ENCODE measurements at regions not wholly inside any gene's neighbourhood (a gene's known extent, or its start where the extent isn't known, plus 50 kb on each side); places are given as distances from the start of the nearest gene placed in this dataset.
"Not testable (repeated sequence)": the region's sequence is repeated elsewhere in the genome, so short reads cannot be mapped to it uniquely, and the experiment has no call there.

DNA sequence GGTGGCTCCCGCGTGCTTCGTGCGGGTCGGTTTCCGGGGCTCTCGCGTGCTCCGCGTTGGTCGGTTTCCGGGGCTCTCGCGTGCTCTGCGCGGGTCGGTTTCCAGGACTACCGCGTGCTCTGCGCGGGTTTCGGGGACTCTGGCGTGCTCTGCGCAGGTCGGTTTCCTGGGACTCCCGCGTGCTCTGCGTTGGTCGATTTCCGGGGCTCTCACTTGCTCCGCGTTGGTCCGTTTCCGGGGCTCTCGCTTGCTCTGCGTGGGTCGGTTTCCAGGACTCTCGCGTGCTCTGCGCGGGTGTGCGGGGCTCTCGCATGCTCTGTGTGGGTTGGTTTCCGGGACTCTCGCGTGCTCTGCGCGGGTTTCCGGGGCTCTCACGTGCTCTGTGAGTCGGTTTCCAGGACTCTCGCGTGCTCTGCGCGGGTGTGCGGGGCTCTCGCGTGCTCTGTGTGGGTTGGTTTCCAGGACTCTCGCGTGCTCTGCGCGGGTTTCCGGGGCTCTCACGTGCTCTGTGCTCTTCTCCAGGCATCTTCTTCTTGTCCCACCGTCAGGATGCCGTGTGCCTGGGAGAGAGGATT, 109.9 kb upstream of the LRPAP1 start:
- no peaks in the 10 kb centered on the region for H3K9me3 Mint-ChIP-seq
- DNase-seq (ENCODE audit: low spot score in 2 of 2): no peak
- no peak overlapping the region for H3K4me3 Mint-ChIP-seq
- no peaks in the 10 kb centered on the region for H3K36me3 Mint-ChIP-seq
- no peaks in the 10 kb centered on the region for H3K4me1 Mint-ChIP-seq
- H3K27ac Mint-ChIP-seq: no peak overlapping the region
- ATAC-seq: no peak

DNA sequence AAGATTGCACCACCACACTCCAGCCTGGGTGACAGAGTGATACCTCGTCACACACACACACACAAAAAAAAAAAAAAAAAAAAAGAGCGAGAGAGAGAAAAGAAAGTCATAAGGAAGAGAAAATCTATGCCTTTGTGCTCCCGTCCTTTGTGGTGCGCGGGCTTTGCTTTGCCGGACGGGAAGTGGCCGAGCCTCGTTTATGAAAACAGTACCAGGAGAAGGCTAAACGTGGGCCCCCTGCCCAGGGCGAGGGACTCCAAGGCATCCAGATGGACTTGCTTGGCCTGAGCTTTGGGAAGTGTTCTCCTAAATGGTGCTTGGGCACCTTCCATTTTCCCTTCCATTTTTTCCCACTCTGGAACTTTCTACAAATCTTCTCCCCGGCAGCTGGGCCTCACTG, 109.3 kb upstream of the LRPAP1 start:
- Mint-ChIP-seq H3K4me3 (no peak overlapping the region), H3K36me3 (no peaks in the 10 kb centered on the region), H3K9me3 (no peaks in the 10 kb centered on the region), H3K4me1 (no peaks in the 10 kb centered on the region), H3K27ac (no peak overlapping the region)
- no peak for DNase-seq (ENCODE audit: low spot score in 2 of 2)
- ATAC-seq: no peak

DNA sequence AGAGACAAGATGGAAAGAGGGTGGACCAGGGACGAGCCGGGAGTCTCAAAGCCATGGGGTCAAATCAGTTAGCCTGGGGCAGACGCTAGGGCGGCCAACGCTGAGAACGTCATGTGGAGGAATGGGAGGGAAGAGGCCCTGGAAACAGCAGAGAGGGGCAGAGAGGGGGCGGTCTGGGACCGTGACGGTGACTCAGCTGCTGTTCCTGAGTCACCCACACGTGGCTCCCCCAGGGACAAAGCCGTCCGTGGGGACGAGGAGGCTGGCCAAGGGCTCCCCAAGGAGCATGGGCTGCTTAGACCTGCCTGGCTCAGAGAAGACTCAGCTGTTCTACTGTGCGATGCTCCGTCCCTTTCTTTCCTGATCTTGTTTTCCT, 108.4 kb upstream of the LRPAP1 start:
- Mint-ChIP-seq H3K36me3 (no peaks in the 10 kb centered on the region), H3K4me1 (no peaks in the 10 kb centered on the region), H3K9me3 (no peaks in the 10 kb centered on the region), H3K27ac (no peak overlapping the region), H3K4me3 (no peak overlapping the region)
- DNase-seq (ENCODE audit: low spot score in 2 of 2) (no peak), ATAC-seq (no peak)

DNA sequence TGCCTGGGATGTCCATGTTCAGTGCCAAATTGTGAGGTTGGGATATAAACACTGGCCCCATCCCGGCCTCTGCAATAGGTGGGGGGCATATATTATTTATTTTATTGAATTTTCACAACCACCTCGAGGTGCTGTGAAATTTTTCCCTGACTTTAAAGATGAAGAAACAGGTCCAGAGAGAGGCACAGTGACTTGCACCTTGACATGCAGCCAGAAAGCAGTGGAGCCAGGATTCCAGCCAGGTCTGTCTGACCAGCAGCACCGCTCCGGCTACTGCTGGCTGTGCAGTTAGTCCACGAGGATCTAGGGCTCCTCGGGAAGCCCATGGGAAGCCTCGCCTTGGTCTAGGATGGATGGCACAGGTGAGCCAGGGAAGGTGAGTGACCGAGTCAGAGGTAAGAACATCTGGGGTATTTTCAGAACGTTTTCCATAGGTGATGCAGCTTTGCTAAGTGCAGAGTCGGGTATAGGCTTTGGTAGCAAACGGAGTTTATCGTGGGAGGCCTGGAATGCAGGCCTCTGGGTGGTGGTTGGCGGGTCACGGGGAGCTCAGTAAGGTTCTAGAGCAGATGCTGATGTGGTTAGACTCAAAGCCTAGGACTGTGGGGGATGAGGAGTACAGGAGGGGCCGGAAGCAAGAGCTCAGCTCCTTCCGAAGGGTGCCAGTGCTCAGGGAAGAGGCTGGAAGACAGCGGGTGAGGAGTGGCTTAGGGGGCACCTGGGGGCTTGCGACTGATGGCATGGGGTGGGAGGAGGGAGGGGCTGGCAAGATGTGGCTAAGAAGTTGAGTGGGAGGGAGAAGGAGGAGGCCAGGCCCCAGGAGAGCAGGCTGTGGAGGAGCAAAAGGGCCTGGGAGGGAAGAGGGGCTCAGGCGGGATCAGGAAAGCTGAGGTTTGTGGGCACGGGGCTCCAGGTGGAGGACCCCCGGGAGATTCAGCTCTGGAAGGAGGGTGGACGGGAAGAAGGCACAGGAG, 107.7 kb upstream of the LRPAP1 start:
- Mint-ChIP-seq H3K36me3 (no peaks in the 10 kb centered on the region), H3K9me3 (no peaks in the 10 kb centered on the region), H3K4me1 (no peaks in the 10 kb centered on the region), H3K4me3 (no peak overlapping the region), H3K27ac (no peak overlapping the region)
- DNase-seq (ENCODE audit: low spot score in 2 of 2) (no peak), ATAC-seq (no peak)

DNA sequence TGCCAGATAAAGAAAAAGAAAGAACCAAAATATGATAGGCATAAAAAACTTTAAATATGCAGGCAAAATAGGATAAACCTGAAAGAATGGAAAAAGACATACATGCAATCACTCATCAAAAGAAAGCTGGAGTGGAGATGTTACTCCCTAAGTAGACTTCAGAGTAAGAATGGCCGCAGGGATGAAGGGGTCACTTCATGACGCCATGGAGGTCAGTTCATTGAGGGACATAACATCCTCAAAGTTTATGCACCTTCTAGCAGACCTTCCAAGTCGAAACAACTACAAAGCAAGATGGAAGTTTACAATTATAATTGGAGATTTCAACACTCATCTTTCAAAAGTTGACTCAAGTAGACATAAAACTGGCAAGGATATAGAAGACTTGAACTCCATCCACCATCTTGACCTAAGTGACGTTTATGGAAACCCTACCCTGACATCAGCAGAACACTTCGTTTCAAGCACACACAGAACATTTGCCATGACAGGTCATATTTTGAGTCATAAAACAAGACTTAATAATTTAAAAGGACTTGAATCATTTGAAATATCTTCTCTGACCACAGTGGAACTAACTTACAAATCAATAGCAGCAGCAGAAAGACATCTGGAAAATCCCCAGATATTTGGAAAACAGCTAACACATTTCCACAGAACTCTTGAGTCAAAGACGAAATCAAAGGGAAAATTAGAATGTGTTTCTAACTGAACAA, 106.0 kb upstream of the LRPAP1 start:
- Mint-ChIP-seq H3K4me3 (no peak overlapping the region), H3K4me1 (no peaks in the 10 kb centered on the region), H3K36me3 (no peaks in the 10 kb centered on the region), H3K9me3 (no peaks in the 10 kb centered on the region), H3K27ac (no peak overlapping the region)
- no peak for DNase-seq (ENCODE audit: low spot score in 2 of 2)
- no peak for ATAC-seq

DNA sequence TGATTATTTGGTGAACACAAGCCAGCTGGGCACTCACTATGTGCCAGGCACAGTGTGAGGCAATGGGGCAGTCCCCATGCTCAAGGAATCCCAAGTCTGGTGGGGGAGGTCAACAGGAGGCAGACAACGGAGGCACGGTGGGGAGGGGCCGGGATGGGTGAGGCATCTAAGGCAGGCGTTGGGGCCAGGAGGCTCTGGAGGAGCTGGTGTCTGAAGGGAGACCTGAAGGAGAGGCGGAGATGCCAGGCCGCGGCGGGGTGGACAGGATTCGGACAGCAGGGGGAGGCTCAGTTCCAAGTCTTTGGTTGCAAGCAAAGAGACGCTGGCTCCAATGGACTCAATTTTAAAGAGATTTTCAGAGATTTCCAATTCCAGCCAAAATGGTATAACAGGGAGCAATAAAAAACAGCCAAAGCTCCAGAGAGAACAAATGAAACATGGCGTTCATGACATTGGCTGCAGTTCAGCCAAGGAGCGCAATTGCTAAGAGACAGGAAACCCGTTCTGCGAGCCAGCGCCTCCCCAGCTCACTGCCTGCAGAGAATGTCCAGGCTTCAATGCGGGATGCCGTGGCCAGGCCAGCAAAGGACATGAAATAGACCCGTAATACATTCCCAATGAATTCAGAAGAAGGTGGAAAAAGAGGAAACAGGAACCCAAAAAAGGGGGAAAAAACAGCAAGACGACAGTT, 105.2 kb upstream of the LRPAP1 start:
- Mint-ChIP-seq H3K36me3 (no peaks in the 10 kb centered on the region), H3K27ac (no peak overlapping the region), H3K4me3 (no peak overlapping the region), H3K9me3 (no peaks in the 10 kb centered on the region), H3K4me1 (no peaks in the 10 kb centered on the region)
- no peak for DNase-seq (ENCODE audit: low spot score in 2 of 2)
- ATAC-seq: no peak

DNA sequence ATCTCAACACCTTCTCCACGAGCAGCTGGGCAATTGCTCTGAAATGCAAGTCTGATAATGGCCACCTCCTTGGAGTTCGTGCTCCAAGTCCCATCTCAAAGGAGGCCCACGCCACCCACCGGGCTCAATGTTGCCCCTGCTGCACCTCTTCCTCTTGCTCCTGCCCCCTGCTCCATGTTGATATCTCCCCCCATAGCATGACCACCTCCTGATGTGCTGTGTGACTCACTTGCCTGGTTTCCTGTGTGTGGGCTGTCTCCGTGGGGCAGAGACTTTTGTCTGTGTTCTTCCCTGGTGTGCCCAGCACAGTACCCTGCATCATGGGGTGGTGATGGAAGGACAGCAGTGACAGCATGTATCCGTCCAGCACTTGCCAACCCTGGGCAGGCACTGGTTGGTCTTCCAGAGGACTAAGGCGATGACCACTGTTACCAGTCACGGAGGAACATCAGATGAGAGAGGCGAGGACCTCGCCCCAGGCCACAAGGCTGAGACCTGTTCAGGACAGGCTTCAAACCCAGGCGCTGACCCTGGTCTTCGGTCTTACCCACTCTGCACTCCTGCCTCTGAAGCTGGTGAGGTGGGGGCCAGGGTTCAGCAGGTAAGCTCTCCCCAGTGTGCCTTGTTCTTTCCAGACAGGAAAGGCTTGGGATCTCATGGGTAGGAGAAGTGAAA, 104.6 kb upstream of the LRPAP1 start:
- Mint-ChIP-seq H3K4me1 (no peaks in the 10 kb centered on the region), H3K36me3 (no peaks in the 10 kb centered on the region), H3K9me3 (no peaks in the 10 kb centered on the region), H3K27ac (no peak overlapping the region), H3K4me3 (no peak overlapping the region)
- DNase-seq (ENCODE audit: low spot score in 2 of 2) (no peak), ATAC-seq (no peak)

DNA sequence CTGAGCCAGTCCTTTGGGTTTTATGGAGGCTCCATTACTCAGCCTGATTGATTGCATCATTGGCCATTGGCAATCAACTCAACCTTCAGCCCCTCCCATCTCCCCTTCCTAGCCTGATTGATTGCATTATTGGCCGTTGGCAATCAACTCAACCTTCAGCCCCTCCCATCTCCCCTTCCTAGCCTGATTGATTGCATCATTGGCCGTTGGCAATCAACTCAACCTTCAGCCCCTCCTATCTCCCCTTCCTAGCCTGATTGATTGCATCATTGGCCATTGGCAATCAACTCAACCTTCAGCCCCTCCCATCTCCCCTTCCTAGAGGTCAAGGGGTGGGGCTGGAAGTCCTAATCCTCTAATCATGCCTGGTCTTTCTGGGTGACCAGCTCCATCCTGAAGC, 103.8 kb upstream of the LRPAP1 start:
- not testable (repeated sequence) for ATAC-seq; DNase-seq (ENCODE audit: low spot score in 2 of 2); H3K4me3 Mint-ChIP-seq; H3K27ac Mint-ChIP-seq; H3K9me3 Mint-ChIP-seq; H3K36me3 Mint-ChIP-seq; H3K4me1 Mint-ChIP-seq

DNA sequence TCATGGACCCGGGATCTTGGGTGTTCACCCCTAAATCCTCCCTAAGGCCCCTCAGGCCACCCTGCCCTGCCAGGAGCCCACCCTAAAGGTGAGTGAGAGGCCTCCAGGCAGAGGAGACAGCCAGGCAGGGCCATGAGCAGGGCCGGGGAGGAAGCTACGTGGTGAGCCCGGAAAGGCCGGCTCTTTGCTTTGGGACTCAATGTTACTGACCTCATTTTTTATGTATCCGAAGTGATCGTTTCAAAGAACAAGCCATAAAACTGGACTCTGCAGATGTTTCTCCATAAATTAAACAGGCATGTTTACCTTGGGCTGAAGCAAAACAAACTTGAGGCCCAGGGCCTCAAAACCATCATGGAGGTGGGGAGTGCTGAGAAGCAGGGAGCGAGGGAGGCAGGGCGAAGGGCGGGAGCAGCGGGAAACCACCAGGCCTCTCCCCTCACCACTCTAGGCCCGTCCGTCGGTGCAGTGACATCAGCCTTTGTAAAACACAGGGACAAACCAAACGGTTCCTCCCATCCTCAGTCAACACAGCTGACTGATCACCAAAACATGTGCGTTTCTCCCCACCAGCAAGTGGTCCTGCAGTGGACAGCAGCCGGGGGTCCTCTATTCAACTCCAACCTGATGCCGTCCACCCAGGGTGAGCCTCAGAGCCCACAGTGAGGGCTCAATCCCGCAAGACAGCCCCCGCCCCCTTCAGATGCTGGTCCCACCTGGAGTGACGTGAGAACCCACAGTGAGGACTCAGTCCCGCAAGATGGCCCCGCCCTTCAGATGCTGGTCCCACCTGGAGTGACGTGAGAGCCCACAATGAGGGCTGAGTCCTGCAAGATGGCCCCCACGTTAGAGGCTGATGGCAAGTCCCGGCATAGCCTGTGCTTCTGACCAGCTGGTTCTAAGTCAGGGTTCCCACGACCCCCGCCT, 102.9 kb upstream of the LRPAP1 start:
- Mint-ChIP-seq H3K4me1 (no peaks in the 10 kb centered on the region), H3K27ac (no peak overlapping the region), H3K4me3 (no peak overlapping the region), H3K36me3 (no peaks in the 10 kb centered on the region), H3K9me3 (no peaks in the 10 kb centered on the region)
- DNase-seq (ENCODE audit: low spot score in 2 of 2) (no peak), ATAC-seq (no peak)

DNA sequence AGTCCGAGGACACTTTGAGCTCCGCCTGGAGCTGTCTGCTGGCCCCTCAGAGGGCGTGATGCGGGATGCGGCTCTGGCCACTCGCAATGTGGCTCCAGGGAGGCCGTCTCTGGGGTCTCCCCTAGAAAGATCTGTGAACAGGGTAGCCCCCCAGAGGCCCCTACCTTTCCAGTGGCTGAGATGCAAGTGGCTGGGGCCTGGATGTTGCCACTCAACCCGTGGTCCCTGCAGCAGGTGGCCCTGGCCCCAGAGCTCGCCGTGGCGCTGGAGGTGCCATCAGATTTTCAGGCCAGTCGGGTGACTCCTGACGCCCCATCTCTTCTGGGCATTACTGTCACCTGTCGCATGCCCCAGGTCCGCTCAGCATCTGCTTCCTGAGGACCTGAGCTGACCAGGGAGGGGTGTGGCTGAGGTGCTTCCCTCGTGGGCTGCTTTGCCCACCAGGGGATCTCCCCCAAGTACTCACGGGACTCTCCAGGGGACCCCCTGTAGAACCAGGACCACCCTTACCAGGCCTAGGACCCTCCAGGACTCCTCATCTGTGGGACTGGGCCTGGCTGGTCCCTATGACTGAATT, 102.1 kb upstream of the LRPAP1 start:
- Mint-ChIP-seq H3K4me1 (no peaks in the 10 kb centered on the region), H3K27ac (no peak overlapping the region), H3K36me3 (no peaks in the 10 kb centered on the region), H3K4me3 (no peak overlapping the region), H3K9me3 (no peaks in the 10 kb centered on the region)
- DNase-seq (ENCODE audit: low spot score in 2 of 2): no peak
- no peak for ATAC-seq

DNA sequence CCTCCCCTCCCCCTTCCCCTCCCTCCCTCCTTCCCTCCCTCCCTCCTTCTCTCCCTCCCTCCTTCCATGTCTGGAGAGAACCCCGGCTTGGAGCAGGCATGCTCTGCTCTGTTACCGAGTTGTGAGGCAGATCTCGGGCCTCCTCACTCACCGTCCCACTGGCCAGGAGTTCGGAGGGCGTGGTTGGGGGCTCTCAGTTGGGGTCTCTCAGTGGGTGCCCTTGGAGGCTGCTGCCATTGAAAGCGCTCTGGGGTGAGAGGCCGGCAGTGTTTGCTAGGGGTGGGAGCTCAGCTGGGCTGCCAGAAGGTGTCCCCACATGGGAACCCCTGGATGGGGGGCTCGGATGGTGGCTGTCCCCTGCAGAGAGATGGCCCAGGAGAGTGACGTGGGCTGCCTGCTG, 101.1 kb upstream of the LRPAP1 start:
- H3K36me3 Mint-ChIP-seq; ATAC-seq; H3K4me1 Mint-ChIP-seq; H3K4me3 Mint-ChIP-seq; H3K27ac Mint-ChIP-seq; DNase-seq (ENCODE audit: low spot score in 2 of 2); H3K9me3 Mint-ChIP-seq: not testable (repeated sequence)

DNA sequence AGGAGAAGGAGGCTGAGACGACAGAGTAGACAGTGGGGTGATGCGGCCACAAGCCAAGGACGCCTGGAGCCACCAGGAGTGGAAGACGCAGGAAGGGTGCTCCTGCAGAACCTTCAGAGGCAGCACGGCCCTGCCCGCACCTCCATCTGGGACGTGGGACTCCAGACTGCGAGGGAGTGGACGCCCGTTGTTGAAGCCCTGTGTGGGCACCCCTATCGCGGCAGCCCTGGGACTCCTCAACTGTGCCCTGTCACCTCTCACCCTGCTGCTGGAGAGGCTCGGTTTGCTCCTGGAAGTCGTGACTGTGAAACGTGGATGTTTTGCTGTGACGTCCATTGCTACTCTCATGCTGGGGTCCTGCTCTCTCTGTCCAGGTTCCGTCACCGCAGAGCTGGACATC, 100.6 kb upstream of the LRPAP1 start:
- H3K9me3 Mint-ChIP-seq; H3K4me1 Mint-ChIP-seq; ATAC-seq; H3K36me3 Mint-ChIP-seq; DNase-seq (ENCODE audit: low spot score in 2 of 2); H3K27ac Mint-ChIP-seq; H3K4me3 Mint-ChIP-seq: not testable (repeated sequence)

DNA sequence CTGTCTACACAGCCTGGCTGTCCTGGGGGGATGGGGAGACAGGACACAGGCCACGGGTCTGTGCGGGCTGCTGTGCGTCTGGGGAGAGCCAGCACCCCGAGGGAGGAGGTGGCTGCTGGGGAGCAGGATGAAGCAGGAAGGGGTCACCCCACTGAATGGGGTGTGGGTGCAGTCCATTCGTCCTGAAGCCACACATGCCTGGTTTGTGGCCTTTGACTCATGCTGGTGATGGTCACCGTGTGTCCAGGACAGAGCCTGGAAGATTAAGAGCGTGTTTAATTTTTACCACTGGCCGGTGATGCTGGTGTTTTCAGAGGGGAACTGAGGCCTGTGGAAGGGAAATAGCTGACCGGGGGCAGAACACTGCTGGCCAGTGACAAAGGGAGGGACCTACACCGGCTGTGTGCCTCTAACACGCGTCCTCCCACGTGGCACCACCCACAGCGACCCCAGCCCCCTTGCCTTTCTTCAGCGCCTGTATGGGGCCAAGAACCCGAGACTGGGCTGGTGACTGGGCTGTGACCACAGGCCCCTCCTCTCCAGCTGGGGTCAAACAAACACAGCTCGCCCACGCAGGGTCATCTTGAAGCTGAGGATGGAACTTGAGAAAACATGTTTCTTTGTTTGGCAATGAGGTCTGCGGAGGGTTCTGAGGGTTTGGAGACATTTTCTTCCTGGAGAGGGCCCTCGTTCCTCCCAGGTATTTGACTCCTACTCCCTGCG, 99.5 kb upstream of the LRPAP1 start:
- not testable (repeated sequence) for H3K4me1 Mint-ChIP-seq; H3K27ac Mint-ChIP-seq; ATAC-seq; H3K9me3 Mint-ChIP-seq; DNase-seq (ENCODE audit: low spot score in 2 of 2); H3K36me3 Mint-ChIP-seq; H3K4me3 Mint-ChIP-seq

Data from stimulated activated effector memory CD8-positive, alpha-beta T cell treated with anti-CD3 and anti-CD28 coated beads, Interleukin-12 subunit alpha, Interleukin-12 subunit beta, amount 100 ng/mL, for 72 hours (primary cell).